Adrenal gland (tissue), 5 donors: ENCODE measurements at regions not wholly inside any gene's neighbourhood (a gene's known extent, or its start where the extent isn't known, plus 50 kb on each side); places are given as distances from the start of the nearest gene placed in this dataset.

Experiments
- CTCF ChIP-seq, 6 experiments: fragments of 450-650 bp in 4 of 6; fragments of 200-600 bp in 2 of 6; sonication (generic) in 1 of 6; IDR thresholded peaks; 1 replicate in 5 of 6; 2 replicates in 1 of 6; pipeline versions ENCODE4 v1.5.1 to v1.8.0; 2016 to 2021; ENCODE audit warnings: antibody characterized with exemption in 6 of 6, mild to moderate bottlenecking in 2 of 6, moderate library complexity in 1 of 6
- POLR2A ChIP-seq, 2 donors: fragments of 450-650 bp; IDR thresholded peaks; one replicate each; pipeline ENCODE4 v1.6.1; 2017; ENCODE audit warnings: antibody characterized with exemption in 2 of 2, mild to moderate bottlenecking in 2 of 2, moderate library complexity in 1 of 2
- donor health status: DM: no; HTN: no; CAD: no.

GRCh38 chr18:71807586-71807985, 736.6 kb downstream of the CBLN2 start:
- TF ChIP-seq POLR2A (IDR thresholded peaks at IDR 0.05) (no peak), CTCF (IDR thresholded peaks at IDR 0.05) (no peak)
